IPS-20b (cell line): ENCODE measurements at regions not wholly inside any gene's neighbourhood (a gene's known extent, or its start where the extent isn't known, plus 50 kb on each side); places are given as distances from the start of the nearest gene placed in this dataset.
"Not testable (repeated sequence)": the region's sequence is repeated elsewhere in the genome, so short reads cannot be mapped to it uniquely, and the experiment has no call there.

Source experiments
- H3K27ac ChIP-seq: one replicate; pipeline ENCODE4 v1.5.1; 2013; ENCODE audit warnings: low read length
- H3K27me3 ChIP-seq: 2 replicates; pipeline ENCODE4 v1.6.1; 2013; ENCODE audit warnings: mild to moderate bottlenecking, low read length, inconsistent platforms; ENCODE audit not compliant: insufficient read depth
- H3K36me3 ChIP-seq: 2 replicates; pipeline ENCODE4 v1.6.1; 2013; ENCODE audit warnings: low read depth, mild to moderate bottlenecking, inconsistent platforms, low read length, moderate library complexity; ENCODE audit not compliant: insufficient read depth
- H3K4me1 ChIP-seq: 2 replicates; pipeline ENCODE4 v1.6.1; 2013; ENCODE audit warnings: mild to moderate bottlenecking, control low read depth, inconsistent platforms, low read length, moderate library complexity; ENCODE audit not compliant: insufficient read depth
- H3K4me3 ChIP-seq: 2 replicates; pipeline ENCODE4 v1.5.1; 2013; ENCODE audit warnings: mild to moderate bottlenecking, low read length, inconsistent platforms
- H3K9ac ChIP-seq: 2 replicates; pipeline ENCODE4 v1.6.1; 2013; ENCODE audit warnings: low read depth, mild to moderate bottlenecking, inconsistent platforms, low read length, moderate library complexity
- H3K9me3 ChIP-seq: 2 replicates; pipeline ENCODE4 v1.6.1; 2013; ENCODE audit warnings: mild to moderate bottlenecking, low read depth, low read length, inconsistent platforms; ENCODE audit not compliant: insufficient read depth

DNA sequence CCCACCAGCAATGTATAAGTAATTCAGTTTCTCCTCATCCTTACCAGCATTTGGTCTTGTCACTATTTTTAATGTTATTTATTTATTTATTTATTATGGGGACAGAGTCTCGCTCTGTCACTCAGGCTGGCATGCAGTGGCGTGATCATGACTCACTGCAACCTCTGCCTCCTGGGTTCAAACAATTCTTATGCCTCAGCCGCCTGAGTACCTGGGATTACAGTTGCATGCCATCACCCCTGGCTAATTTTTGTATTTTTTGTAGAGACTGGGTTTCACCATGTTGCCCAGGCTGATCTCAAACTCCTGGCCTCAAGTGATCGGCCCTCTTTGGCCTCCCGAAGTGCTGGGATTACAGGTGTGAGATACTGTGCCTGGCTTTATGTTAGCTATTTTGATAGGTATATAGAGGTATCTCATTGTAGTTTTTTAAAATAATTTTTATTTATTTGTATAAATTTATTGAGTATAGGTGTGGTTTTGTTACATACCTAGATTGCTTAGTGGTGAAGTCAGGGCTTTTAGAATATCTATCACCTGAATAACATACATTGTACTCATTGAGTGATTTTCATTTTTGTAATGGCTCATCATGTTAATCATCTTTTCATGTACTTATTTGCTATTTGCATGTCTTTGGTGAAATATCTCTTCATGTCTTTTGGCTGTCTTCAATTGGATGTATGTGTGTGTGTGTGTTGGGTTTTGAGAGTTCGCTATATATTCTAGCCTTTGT is 53.3 kb downstream of the TANC2 start:
- no peaks in the 10 kb centered on the region for H3K4me1 ChIP-seq
- H3K9ac ChIP-seq, result no peak overlapping the region
- H3K27ac ChIP-seq, result no peak overlapping the region
- H3K4me3 ChIP-seq, result no peak overlapping the region
- H3K9me3 ChIP-seq, result peaks cover 7% of the 10 kb centered on the region
- no peaks in the 10 kb centered on the region for H3K27me3 ChIP-seq
- H3K36me3 ChIP-seq, result no peaks in the 10 kb centered on the region

DNA sequence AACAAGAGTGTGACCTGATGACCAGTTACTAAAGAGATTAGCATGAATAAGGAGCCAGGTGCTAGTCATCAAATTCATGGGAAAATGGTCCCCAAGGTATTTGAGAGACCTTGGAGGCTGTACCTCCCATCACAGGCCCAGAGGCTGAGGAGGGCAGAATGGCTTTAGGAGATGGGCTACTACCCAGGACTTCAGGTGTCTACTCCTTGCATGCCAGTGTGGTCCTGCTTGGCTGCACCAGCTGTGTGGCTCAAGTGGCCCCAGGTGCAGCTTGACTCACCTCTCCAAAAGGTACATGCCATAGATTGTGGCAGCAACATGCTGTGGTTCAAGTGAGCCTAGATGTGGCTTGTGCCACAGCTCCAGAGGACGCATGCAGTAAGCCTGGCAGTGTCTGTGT is 56.5 kb downstream of the TANC2 start:
- H3K9ac ChIP-seq, result no peak overlapping the region
- no peaks in the 10 kb centered on the region for H3K4me1 ChIP-seq
- H3K27me3 ChIP-seq, result no peaks in the 10 kb centered on the region
- H3K27ac ChIP-seq, result no peak overlapping the region
- H3K36me3 ChIP-seq, result no peaks in the 10 kb centered on the region
- no peak overlapping the region for H3K4me3 ChIP-seq
- peaks cover 7% of the 10 kb centered on the region for H3K9me3 ChIP-seq

DNA sequence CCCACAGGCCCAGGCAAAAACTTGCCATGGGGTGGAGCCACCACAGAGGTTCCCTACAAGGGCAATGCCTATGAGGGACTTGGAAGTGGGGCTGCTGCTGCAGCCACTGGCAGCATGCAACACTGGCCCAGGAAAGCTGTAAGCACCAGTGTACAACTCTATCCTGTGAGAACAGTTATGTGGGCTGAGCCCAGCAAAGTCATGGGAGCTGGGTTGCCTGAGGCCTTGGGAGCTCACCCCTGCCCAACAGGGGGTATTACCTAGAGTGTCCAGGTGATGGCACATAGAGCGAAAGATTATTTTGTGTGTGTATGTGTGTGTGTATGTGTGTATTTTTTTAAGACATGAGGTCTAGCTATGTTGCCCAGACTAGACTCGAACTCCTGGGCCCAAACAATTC is 57.0 kb downstream of the TANC2 start:
- no peaks in the 10 kb centered on the region for H3K4me1 ChIP-seq
- H3K4me3 ChIP-seq, result no peak overlapping the region

DNA sequence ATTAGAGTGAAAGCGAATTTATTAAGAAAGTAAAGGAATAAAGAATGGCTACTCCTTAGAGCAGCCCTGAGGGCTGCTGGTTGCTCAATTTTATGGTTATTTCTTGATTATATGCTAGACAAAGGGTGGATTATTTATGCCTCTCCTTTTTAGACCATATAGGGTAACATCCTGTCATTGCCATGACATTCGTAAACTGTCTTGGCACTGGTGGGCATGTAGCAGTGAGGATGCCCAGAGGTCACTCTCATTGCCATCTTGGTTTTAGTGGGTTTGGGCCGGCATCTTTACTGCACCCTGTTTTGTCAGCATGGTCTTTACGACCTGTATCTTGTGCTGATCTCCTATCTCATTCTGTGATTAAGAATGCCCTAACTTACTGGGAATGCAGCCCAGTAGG is 58.2 kb downstream of the TANC2 start:
- no peak overlapping the region for H3K9ac ChIP-seq
- H3K4me3 ChIP-seq, result no peak overlapping the region
- no peaks in the 10 kb centered on the region for H3K27me3 ChIP-seq
- peaks cover 7% of the 10 kb centered on the region for H3K9me3 ChIP-seq
- H3K4me1 ChIP-seq, result no peaks in the 10 kb centered on the region
- H3K27ac ChIP-seq, result no peak overlapping the region
- no peaks in the 10 kb centered on the region for H3K36me3 ChIP-seq

More for the DNA sequence above, 57.0 kb downstream of the TANC2 start:
- Histone ChIP-seq H3K27me3 (no peaks in the 10 kb centered on the region), H3K9ac (no peak overlapping the region), H3K9me3 (peaks cover 7% of the 10 kb centered on the region), H3K36me3 (no peaks in the 10 kb centered on the region), H3K27ac (no peak overlapping the region)

DNA sequence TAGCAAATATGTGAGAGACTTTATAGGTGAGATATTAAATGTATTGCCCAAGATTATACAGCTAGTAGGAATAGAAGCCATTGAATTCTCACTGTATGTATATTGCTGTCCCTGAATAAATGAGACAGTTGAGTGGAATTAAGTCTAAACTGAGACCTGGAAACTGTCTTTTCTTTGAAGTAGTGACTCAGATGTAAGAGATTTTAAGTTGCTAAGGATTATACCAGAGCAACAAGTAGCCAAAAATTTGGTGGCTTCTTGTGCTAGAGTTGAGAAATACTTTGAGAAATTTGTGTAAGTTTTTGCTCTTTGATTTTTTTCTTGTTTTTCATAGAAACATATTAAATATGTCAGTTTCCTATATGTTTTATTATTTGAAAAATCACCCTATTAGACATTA is 58.7 kb downstream of the TANC2 start:
- H3K36me3 ChIP-seq, result no peaks in the 10 kb centered on the region
- no peak overlapping the region for H3K27ac ChIP-seq
- no peak overlapping the region for H3K9ac ChIP-seq
- no peaks in the 10 kb centered on the region for H3K27me3 ChIP-seq
- no peak overlapping the region for H3K4me3 ChIP-seq
- H3K4me1 ChIP-seq, result no peaks in the 10 kb centered on the region
- H3K9me3 ChIP-seq, result peaks cover 7% of the 10 kb centered on the region

DNA sequence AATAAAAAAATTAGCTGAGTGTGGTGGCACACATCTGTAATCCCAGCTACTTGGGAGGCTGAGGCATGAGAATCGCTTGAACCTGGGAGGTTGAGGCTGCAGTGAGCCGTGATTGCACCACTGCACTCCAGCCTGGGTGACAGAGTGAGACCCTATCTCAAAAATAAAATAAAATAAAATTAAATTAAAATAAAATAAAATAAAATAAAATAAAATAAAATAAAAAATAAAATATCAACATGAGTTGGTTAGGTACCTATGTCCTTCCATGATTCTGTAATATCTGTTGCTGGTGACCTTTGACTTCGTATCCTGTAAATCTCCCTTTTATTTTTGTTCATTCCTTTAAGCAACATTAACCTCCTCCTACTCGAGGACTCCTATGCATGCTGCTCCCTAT is 59.6 kb downstream of the TANC2 start:
- not testable (repeated sequence) for H3K9me3 ChIP-seq, H3K9ac ChIP-seq, H3K27ac ChIP-seq, H3K36me3 ChIP-seq, H3K4me1 ChIP-seq, H3K27me3 ChIP-seq, H3K4me3 ChIP-seq

DNA sequence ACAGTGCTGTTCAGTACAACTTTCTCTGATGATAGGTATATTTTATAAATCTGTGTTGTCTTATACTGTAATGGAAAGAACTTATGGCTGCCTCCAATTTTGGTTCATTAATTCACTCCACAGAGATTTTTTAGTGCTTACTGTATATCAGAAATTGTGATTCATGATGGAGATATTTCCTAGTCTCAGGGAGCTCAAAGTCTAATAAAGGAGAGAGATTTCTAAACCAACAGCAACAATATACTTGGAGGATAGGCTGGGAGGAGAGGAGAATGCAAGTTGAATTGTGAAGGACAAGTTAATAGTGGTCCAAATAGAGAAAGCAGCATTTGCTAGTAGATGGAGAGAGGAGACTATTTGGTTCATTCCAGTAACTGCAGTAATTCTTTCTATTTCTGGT is 63.5 kb downstream of the TANC2 start:
- Histone ChIP-seq H3K27me3 (no peaks in the 10 kb centered on the region), H3K36me3 (no peaks in the 10 kb centered on the region), H3K9me3 (peaks cover 3% of the 10 kb centered on the region; the same call in 1 of the 2 replicates), H3K27ac (no peak overlapping the region), H3K4me3 (no peak overlapping the region), H3K4me1 (peaks cover 5% of the 10 kb centered on the region), H3K9ac (no peak overlapping the region)

DNA sequence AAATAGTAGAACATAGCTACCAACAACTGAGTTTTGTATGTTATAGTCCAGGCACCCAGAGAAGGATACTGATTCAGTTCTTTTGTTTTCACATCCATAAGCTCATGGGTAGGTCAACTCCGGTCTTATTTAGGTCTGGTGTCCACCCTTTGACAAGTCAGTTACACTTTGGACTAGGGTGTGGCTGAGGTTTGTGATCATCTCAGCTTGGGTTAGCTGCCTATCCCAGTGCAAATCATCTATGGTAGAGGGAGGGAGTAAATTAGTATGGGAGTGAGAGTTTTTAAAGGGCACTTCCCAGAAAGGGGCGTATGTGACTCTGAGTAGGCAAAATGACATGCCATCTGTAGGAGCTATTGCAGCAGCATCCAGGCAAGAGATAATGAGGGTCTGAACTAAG is 66.1 kb downstream of the TANC2 start:
- Histone ChIP-seq H3K4me1 (peaks cover 5% of the 10 kb centered on the region), H3K9ac (no peak overlapping the region), H3K4me3 (no peak overlapping the region), H3K36me3 (no peaks in the 10 kb centered on the region), H3K27me3 (no peaks in the 10 kb centered on the region), H3K27ac (no peak overlapping the region), H3K9me3 (peaks cover 3% of the 10 kb centered on the region; the same call in 1 of the 2 replicates)

DNA sequence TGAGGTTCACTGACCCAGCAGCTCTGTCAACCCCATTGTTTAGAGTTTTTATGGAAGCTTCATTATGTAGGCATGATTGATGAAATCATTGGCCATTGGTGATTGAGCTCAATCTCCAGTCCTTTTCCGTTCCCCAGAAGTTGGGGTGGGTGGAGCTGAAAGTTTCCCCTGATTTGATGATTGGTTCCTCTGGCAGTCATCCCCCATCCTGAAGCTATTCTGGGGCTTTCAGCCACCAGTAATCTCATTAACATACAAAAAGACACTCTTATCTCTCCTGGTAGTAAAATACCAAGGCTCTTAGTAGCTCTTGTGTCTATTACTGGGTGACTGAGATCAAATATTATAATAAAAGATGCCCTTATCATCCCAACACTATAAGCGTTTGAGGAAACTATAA is 67.1 kb downstream of the TANC2 start:
- H3K4me1 ChIP-seq, result peaks cover 5% of the 10 kb centered on the region
- H3K9me3 ChIP-seq, result peaks cover 3% of the 10 kb centered on the region; the same call in 1 of the 2 replicates
- H3K9ac ChIP-seq, result no peak overlapping the region
- no peaks in the 10 kb centered on the region for H3K36me3 ChIP-seq
- no peaks in the 10 kb centered on the region for H3K27me3 ChIP-seq
- no peak overlapping the region for H3K27ac ChIP-seq
- no peak overlapping the region for H3K4me3 ChIP-seq

DNA sequence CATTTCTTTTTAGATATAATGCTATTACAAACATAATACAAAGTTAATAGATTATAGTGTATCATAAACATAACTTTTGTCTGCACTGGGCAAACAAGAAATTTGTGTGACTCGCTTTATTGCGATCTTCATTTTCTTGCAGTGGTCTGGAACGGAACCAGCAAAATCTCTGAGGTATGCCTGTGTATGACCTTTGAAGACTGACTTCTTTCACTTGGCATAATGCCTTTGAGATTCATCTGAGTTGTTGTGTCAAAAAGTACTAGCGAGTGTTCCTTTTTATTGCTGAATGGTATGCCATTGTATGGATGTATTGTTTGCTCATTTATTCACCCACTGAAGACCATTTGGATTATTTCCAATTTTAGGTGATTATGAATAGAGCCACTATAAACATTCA is 69.2 kb downstream of the TANC2 start:
- no peak overlapping the region for H3K27ac ChIP-seq
- H3K9ac ChIP-seq, result no peak overlapping the region
- H3K4me1 ChIP-seq, result peaks cover 2% of the 10 kb centered on the region; the same call in 1 of the 2 replicates
- H3K9me3 ChIP-seq, result peaks cover 3% of the 10 kb centered on the region; the same call in 1 of the 2 replicates
- H3K4me3 ChIP-seq, result no peak overlapping the region
- no peaks in the 10 kb centered on the region for H3K36me3 ChIP-seq
- H3K27me3 ChIP-seq, result no peaks in the 10 kb centered on the region

DNA sequence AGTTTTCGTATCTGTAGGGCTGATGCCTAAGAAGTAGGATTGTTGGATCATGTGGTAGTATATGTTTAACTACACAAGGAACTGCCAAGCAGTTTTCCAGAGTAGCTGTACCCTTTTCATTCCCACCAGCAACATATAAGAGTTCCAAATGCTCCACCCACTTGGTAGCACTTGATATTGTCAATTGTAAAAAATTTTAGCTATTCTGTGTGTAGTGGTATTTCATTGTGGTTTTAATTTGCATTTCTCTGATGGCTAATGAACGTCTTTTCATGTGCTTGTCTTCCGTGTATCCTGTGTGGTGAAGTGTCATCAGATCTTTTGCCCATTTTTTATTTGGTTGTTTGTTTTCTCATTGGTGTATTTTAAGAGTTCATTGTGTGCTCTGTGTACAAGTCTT is 69.7 kb downstream of the TANC2 start:
- Histone ChIP-seq H3K9ac (no peak overlapping the region), H3K36me3 (no peaks in the 10 kb centered on the region), H3K9me3 (peaks cover 3% of the 10 kb centered on the region; the same call in 1 of the 2 replicates), H3K4me1 (peaks cover 2% of the 10 kb centered on the region; the same call in 1 of the 2 replicates), H3K4me3 (no peak overlapping the region), H3K27ac (no peak overlapping the region), H3K27me3 (no peaks in the 10 kb centered on the region)

DNA sequence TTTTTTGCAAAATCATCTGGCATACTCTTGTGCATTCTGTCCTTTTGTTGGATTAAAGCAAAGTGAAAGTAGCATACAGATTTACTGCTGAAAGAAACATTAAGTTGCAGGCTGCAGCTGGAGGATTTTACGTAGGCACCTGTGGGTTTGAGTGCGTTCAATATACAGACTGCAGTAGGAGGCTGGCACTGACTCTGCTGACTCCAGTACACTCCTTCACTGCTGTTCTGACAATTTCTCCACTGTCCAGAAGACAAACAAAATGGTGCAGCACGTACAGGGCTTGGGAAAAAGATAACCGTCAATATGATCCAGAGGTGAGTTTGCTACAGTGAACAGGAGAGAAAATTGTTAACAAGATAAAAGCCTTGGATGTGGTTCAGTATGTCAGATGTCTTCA is 73.3 kb downstream of the TANC2 start:
- Histone ChIP-seq H3K4me1 (peaks cover 18% of the 10 kb centered on the region; the same call in 1 of the 2 replicates), H3K27me3 (no peaks in the 10 kb centered on the region), H3K9me3 (no peaks in the 10 kb centered on the region), H3K4me3 (no peak overlapping the region), H3K27ac (no peak overlapping the region), H3K36me3 (no peaks in the 10 kb centered on the region), H3K9ac (no peak overlapping the region)
